Activated naive CD4-positive, alpha-beta T cell treated with anti-CD3 and anti-CD28 coated beads for 36 hours (primary cell): ENCODE measurements at regions not wholly inside any gene's neighbourhood (a gene's known extent, or its start where the extent isn't known, plus 50 kb on each side); places are given as distances from the start of the nearest gene placed in this dataset.
"Not testable (repeated sequence)": the region's sequence is repeated elsewhere in the genome, so short reads cannot be mapped to it uniquely, and the experiment has no call there.

Experiments used
- CTCF ChIA-PET: fragments of 350-600 bp; sonication (Branson Sonifier 250); formaldehyde crosslinking; loops from one replicate; lab custom pipeline; 2021; ENCODE audit warnings: antibody characterized with exemption; lab: Charles Lee
- DNase-seq: peaks from one replicate; pipeline ENCODE4 v3.0.0-alpha.2; 2020
- H3K27ac Mint-ChIP-seq: one replicate; pipeline ENCODE4 v1.8.0; 2021; ENCODE audit warnings: mild to moderate bottlenecking, mixed read lengths
- H3K27me3 Mint-ChIP-seq: one replicate; pipeline ENCODE4 v1.8.0; 2021; ENCODE audit warnings: low read depth, mixed read lengths
- H3K36me3 Mint-ChIP-seq: one replicate; pipeline ENCODE4 v1.8.0; 2021; ENCODE audit warnings: low read depth, mixed read lengths
- H3K4me1 Mint-ChIP-seq: one replicate; pipeline ENCODE4 v1.8.0; 2021; ENCODE audit warnings: low read depth, mixed read lengths
- H3K4me3 Mint-ChIP-seq: one replicate; pipeline ENCODE4 v1.8.0; 2021; ENCODE audit warnings: mild to moderate bottlenecking, moderate library complexity, mixed read lengths
- H3K9me3 Mint-ChIP-seq: one replicate; pipeline ENCODE4 v1.8.0; 2021; ENCODE audit warnings: mixed read lengths
- intact Hi-C: fragments of 100-400 bp; cut with micrococcal nuclease; formaldehyde crosslinking; loops from one replicate; pipeline ENCODE4 v1.15.1; 2023

GRCh38 chr2:143839456-143839855 lies 680.5 kb downstream of the ZEB2 start:
- DNase-seq = no peak
- no peaks in the 10 kb centered on the region for H3K9me3 Mint-ChIP-seq
- no peaks in the 10 kb centered on the region for H3K4me1 Mint-ChIP-seq
- intact Hi-C loops = no loop called here
- H3K36me3 Mint-ChIP-seq = no peaks in the 10 kb centered on the region
- CTCF ChIA-PET = interaction anchor here (0.9 kb wide), 1 partner anchor 16 kb away, joined by 6 read pairs; no protein-coding TSS in a partner anchor
- H3K27me3 Mint-ChIP-seq = peaks cover 11% of the 10 kb centered on the region
- no peak overlapping the region for H3K27ac Mint-ChIP-seq
- H3K4me3 Mint-ChIP-seq = no peak overlapping the region

DNA sequence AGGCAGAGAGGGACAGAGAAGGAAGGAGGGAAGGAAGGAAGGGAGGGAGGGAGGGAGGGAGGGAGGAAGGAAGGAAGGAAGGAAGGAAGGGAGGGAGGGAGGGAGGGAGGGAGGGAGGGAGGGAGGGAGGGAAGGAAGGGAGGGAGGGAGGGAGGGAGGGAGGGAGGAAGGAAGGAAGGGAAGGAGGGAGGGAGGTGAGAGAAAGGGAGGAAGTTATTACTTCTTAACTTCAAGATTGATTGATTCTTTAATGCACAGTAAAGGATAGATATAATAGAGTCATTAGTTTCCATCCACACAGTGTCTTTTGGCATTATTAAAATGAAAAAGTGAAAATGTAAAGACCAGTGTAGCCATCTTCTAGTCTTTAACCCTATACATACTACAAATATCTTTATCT lies 682.9 kb downstream of the ZEB2 start:
- DNase-seq, H3K36me3 Mint-ChIP-seq, H3K9me3 Mint-ChIP-seq, H3K4me1 Mint-ChIP-seq, H3K27ac Mint-ChIP-seq, CTCF ChIA-PET, H3K4me3 Mint-ChIP-seq, intact Hi-C loops: not testable (repeated sequence)
- peaks cover 11% of the 10 kb centered on the region for H3K27me3 Mint-ChIP-seq

DNA sequence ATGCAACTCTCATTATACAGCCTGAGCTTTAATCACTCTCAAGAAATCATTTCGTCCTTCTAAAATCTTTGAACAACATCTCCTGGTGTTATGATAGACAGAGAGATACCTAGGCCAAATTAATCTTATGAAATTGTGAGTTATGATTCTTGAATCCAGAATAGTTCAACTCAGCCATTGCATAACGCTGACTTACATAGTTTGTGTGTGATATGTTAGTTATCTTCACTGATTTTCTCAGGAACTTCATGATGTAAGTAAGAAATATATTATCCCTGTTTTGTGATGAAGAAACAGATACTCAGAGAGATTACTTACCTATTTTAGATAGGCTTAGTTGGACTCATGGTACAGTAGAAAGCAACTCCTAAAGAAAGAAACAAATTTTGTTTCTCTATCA lies 684.4 kb downstream of the ZEB2 start:
- Mint-ChIP-seq H3K27me3 (peaks cover 4% of the 10 kb centered on the region), H3K4me1 (no peaks in the 10 kb centered on the region), H3K4me3 (no peak overlapping the region), H3K27ac (no peak overlapping the region), H3K36me3 (no peaks in the 10 kb centered on the region), H3K9me3 (no peaks in the 10 kb centered on the region)
- CTCF ChIA-PET = interaction anchor here (0.7 kb wide), 1 partner anchor 930 kb away, joined by 3 read pairs; no protein-coding TSS in a partner anchor
- intact Hi-C loops = no loop called here
- DNase-seq = no peak

DNA sequence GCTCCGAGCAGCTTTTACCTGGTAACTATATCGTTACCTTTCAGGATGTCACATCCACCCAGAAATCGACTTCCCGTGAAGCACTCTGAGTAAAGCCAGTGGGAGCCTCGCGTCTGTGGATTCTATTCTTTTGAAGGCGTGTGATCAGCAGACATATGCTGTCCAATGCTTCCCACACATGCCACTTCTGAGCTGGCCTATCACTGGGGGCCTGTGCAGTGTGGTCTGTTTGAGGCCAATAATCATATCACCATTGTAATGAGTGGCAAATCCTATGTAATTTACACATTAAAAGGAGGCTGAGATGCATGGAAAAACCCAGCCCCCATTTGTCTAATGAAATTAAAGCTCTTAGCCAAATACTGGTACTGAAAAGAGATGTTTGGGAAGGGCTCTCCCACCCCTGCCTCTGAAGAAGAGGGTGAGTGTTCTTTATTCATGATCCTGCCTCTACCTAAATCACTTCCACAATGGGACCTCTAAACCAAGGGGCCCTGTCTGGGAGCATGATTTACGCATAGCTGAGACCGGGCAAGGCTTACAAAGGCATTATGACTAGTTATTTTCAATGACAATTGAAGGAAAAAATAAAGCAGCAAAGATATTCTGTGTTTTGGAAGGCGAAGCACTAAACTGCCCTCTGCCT lies 686.8 kb downstream of the ZEB2 start:
- Mint-ChIP-seq H3K4me3 (no peak overlapping the region), H3K4me1 (no peaks in the 10 kb centered on the region), H3K36me3 (no peaks in the 10 kb centered on the region), H3K9me3 (no peaks in the 10 kb centered on the region), H3K27ac (no peak overlapping the region), H3K27me3 (no peaks in the 10 kb centered on the region)
- no peak for DNase-seq
- CTCF ChIA-PET = no interaction called here
- intact Hi-C loops = no loop called here

GRCh38 chr2:143830476-143830875 lies 689.4 kb downstream of the ZEB2 start:
- H3K27me3 Mint-ChIP-seq = peaks cover 4% of the 10 kb centered on the region
- no peaks in the 10 kb centered on the region for H3K9me3 Mint-ChIP-seq
- DNase-seq = no peak
- no peaks in the 10 kb centered on the region for H3K4me1 Mint-ChIP-seq
- H3K4me3 Mint-ChIP-seq = no peak overlapping the region
- CTCF ChIA-PET = no interaction called here
- intact Hi-C loops = no loop called here
- no peaks in the 10 kb centered on the region for H3K36me3 Mint-ChIP-seq
- no peak overlapping the region for H3K27ac Mint-ChIP-seq

DNA sequence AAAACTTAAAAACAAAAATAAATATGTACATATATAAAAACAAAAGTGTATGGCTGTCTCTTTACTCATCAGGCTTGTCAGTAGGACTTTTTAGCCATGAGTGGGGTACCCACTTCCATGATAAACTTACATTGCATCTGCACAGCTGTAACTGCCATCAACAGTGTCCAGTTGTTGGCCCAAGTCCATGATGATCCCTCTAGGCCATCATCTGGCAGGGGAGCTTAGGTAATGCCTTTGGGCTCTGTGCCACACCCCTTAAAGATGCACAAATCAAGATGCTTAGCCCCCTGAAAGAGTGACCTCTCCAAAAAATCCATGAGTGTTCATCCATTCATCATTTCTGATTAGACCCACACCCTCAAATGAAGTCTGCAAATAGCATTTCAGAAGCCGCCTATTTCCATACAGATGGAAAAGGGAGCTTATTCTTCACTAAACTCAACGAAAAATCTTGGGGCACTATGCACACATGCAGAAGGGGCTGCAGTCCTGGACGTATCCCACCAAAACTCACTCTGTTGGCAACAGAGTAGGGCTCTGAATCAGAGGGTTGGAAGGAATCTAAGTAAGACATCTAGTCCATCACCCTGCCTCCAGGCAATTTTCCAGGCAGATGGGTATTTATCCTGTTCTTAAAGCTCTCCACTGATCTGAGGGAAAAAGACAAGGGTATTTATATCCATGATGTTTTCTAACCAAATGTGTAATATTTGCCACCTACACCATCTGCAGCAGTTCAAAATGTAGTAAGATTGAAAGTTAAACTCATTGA lies 691.0 kb downstream of the ZEB2 start:
- Mint-ChIP-seq H3K27me3 (peaks cover 4% of the 10 kb centered on the region), H3K9me3 (no peaks in the 10 kb centered on the region), H3K36me3 (no peaks in the 10 kb centered on the region), H3K4me3 (no peak overlapping the region), H3K4me1 (no peaks in the 10 kb centered on the region), H3K27ac (no peak overlapping the region)
- intact Hi-C loops = no loop called here
- DNase-seq = no peak
- CTCF ChIA-PET = interaction anchor here (1.2 kb wide), 1 partner anchor 21 kb away, joined by 3 read pairs; no protein-coding TSS in a partner anchor

DNA sequence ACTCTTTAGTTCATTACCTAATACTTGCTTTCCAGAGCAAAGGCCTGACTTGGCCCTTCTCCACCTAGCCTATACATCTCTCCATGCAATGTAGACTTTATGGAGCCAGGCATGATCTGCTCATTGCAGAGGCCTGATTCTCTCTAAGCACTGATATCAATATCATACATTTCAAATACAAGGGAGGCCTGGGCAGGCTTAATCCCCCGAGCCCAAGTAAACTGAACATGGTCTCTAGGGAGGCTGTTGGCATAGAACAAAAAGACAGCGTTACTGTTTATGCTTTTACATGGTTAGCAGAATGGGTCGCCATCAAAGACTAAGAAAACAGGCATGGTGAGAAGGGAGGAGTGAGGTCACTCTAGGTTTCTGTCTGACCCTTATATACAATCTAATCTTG lies 695.1 kb downstream of the ZEB2 start:
- no peak overlapping the region for H3K27ac Mint-ChIP-seq
- H3K4me3 Mint-ChIP-seq = no peak overlapping the region
- no peak for DNase-seq
- H3K4me1 Mint-ChIP-seq = no peaks in the 10 kb centered on the region
- no peaks in the 10 kb centered on the region for H3K9me3 Mint-ChIP-seq
- peaks cover 12% of the 10 kb centered on the region for H3K27me3 Mint-ChIP-seq
- CTCF ChIA-PET = no interaction called here
- no peaks in the 10 kb centered on the region for H3K36me3 Mint-ChIP-seq
- intact Hi-C loops = no loop called here

GRCh38 chr2:143823876-143824275 lies 694.7 kb downstream of the ARHGAP15 start:
- CTCF ChIA-PET = interaction anchor here (1.1 kb wide), 1 partner anchor 15 kb away, joined by 6 read pairs; no protein-coding TSS in a partner anchor
- Mint-ChIP-seq H3K4me1 (no peaks in the 10 kb centered on the region), H3K27ac (no peak overlapping the region), H3K27me3 (peaks cover 12% of the 10 kb centered on the region), H3K4me3 (no peak overlapping the region), H3K36me3 (no peaks in the 10 kb centered on the region), H3K9me3 (no peaks in the 10 kb centered on the region)
- intact Hi-C loops = no loop called here
- DNase-seq = no peak

GRCh38 chr2:143823296-143823695 lies 694.1 kb downstream of the ARHGAP15 start:
- intact Hi-C loops = no loop called here
- peaks cover 12% of the 10 kb centered on the region for H3K27me3 Mint-ChIP-seq
- no peak overlapping the region for H3K4me3 Mint-ChIP-seq
- no peaks in the 10 kb centered on the region for H3K4me1 Mint-ChIP-seq
- DNase-seq = no peak
- H3K36me3 Mint-ChIP-seq = no peaks in the 10 kb centered on the region
- no peaks in the 10 kb centered on the region for H3K9me3 Mint-ChIP-seq
- no peak overlapping the region for H3K27ac Mint-ChIP-seq
- CTCF ChIA-PET = interaction anchor here (1.1 kb wide), 1 partner anchor 16 kb away, joined by 6 read pairs; no protein-coding TSS in a partner anchor

DNA sequence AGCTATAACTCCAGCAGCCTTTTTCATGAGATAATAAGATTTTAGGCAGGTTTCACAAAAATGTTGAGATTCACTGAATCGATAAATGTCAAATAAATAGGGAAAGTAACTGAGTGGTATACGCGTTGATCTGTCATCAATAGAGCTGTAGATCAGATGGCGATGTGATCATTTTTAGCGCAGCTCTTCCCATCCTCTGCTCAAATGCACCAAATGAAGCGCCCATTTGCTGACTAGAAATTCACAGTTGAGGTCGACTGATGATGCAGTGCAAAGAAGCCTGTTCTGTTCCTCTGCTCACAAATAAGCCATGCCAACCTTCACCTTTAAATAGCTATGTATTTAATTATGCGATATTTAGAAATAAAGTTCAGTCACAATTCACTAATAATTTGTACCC lies 693.5 kb downstream of the ARHGAP15 start:
- intact Hi-C loops = no loop called here
- no peaks in the 10 kb centered on the region for H3K4me1 Mint-ChIP-seq
- H3K27me3 Mint-ChIP-seq = peaks cover 12% of the 10 kb centered on the region
- CTCF ChIA-PET = no interaction called here
- H3K9me3 Mint-ChIP-seq = no peaks in the 10 kb centered on the region
- H3K36me3 Mint-ChIP-seq = no peaks in the 10 kb centered on the region
- H3K27ac Mint-ChIP-seq = no peak overlapping the region
- no peak for DNase-seq
- H3K4me3 Mint-ChIP-seq = no peak overlapping the region

GRCh38 chr2:143819764-143820163 lies 690.5 kb downstream of the ARHGAP15 start:
- no peak for DNase-seq
- H3K27ac Mint-ChIP-seq = no peak overlapping the region
- H3K4me3 Mint-ChIP-seq = no peak overlapping the region
- no peaks in the 10 kb centered on the region for H3K36me3 Mint-ChIP-seq
- intact Hi-C loops = no loop called here
- H3K27me3 Mint-ChIP-seq = peaks cover 8% of the 10 kb centered on the region
- H3K9me3 Mint-ChIP-seq = no peaks in the 10 kb centered on the region
- CTCF ChIA-PET = no interaction called here
- no peaks in the 10 kb centered on the region for H3K4me1 Mint-ChIP-seq

DNA sequence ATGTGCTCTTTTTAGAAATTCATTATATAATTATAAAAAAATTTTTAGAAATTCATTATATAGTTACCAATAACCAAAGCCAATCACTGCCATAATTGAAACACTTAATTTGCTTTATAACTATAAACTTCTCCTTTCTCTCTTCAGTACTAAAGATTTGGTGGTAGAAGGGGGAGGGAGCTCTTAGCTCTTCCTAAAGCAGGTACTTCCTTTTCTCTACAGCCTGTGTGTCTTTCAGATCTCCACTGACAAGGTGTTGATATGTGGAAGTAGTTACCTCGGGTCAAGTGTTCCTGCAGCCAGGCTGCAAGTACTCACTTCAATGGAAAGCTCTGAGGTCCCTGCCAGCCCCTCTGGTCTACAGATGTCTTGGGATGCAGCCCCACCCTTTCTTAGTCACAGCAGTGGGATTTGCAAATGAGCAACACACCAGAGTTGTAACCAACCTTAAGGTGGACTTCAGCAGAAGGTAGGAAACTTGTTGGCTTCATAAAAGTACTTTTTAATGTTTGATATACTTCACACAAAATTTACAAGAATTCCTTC lies 690.0 kb downstream of the ARHGAP15 start:
- H3K36me3 Mint-ChIP-seq = no peaks in the 10 kb centered on the region
- no peak overlapping the region for H3K27ac Mint-ChIP-seq
- no peak for DNase-seq
- CTCF ChIA-PET = no interaction called here
- H3K4me1 Mint-ChIP-seq = no peaks in the 10 kb centered on the region
- intact Hi-C loops = no loop called here
- H3K4me3 Mint-ChIP-seq = no peak overlapping the region
- no peaks in the 10 kb centered on the region for H3K9me3 Mint-ChIP-seq
- peaks cover 8% of the 10 kb centered on the region for H3K27me3 Mint-ChIP-seq
